WERI-Rb-1 (cell line): ENCODE measurements at regions not wholly inside any gene's neighbourhood (a gene's known extent, or its start where the extent isn't known, plus 50 kb on each side); places are given as distances from the start of the nearest gene placed in this dataset.

Source experiments
- DNase-seq: peaks from one replicate; pipeline ENCODE4 v3.0.0-alpha.2; 2020
- H3K27ac ChIP-seq: fragments of 250-450 bp; sonication (Bioruptor Pico); 2 replicates; pipeline ENCODE4 v1.5.1; 2020; ENCODE audit warnings: mild to moderate bottlenecking, moderate library complexity
- H3K27me3 ChIP-seq: fragments of 250-450 bp; sonication (Bioruptor Pico); 2 replicates; pipeline ENCODE4 v1.5.1; 2021; ENCODE audit warnings: mild to moderate bottlenecking, low read depth, moderate library complexity; ENCODE audit not compliant: insufficient read depth, severe bottlenecking
- H3K36me3 ChIP-seq: fragments of 250-450 bp; sonication (Bioruptor Pico); 2 replicates; pipeline ENCODE4 v1.5.1; 2020; ENCODE audit warnings: mild to moderate bottlenecking, moderate library complexity
- H3K4me3 ChIP-seq: 2 replicates; pipeline ENCODE4 v1.5.1; 2011; ENCODE audit warnings: low read depth, mild to moderate bottlenecking, control low read depth, low read length
- H3K9me3 ChIP-seq: fragments of 250-450 bp; sonication (Bioruptor Pico); 2 replicates; pipeline ENCODE4 v1.5.1; 2021; ENCODE audit warnings: mild to moderate bottlenecking, moderate library complexity; ENCODE audit not compliant: severe bottlenecking
- TF ChIP-seq, protein P1 (sequence below): IDR thresholded peaks from 2 replicates; pipeline ENCODE4 v1.5.1; 2011; ENCODE audit warnings: low read depth, mild to moderate bottlenecking, control low read depth, inconsistent platforms, low read length

DNA sequence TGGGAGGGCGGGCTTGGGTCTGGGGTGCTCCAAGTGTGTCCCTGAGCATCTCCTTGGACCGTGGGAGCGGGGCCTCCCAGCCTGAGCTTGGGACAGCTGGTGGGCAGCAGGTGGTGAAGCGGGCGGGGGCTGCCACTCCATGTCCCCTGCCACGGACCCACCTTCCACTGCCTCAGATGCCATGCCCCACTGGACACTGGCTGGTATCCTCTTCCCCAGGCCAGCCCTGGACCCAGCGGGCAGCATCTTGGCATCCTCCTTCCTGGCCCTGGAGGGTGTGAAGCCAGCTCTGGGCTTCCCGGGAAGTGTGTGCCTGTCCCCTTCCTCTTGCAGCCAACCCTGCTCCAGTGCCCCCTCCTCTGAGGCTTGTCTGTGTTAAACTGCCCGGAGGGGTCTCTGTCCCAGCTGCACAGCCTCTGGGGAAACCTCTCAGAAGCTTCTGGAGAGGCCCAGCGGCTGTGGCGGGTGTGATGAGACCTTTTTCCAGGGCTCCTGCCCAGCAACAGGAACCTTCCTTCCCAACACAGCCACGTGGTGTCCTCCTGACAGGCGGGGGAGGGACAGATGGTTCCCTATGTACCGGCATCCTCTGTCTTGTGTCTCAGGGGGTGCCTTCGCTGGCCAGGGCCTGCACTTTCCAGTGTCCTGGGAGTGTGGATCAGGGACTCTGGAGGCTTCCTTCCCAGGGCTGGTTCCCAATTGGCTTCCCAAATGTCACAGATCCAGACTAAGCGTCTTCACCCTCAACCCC is 81.6 kb upstream of the DISP3 start:
- DNase-seq, result peak; percentile 54
- peaks cover 3% of the 10 kb centered on the region for H3K9me3 ChIP-seq
- H3K27ac ChIP-seq, result peak overlapping the region; percentile 14; the same call in 1 of the 2 replicates
- H3K27me3 ChIP-seq, result no peaks in the 10 kb centered on the region
- no peak overlapping the region for H3K4me3 ChIP-seq
- H3K36me3 ChIP-seq, result no peaks in the 10 kb centered on the region
- TF ChIP-seq, protein P1, sequence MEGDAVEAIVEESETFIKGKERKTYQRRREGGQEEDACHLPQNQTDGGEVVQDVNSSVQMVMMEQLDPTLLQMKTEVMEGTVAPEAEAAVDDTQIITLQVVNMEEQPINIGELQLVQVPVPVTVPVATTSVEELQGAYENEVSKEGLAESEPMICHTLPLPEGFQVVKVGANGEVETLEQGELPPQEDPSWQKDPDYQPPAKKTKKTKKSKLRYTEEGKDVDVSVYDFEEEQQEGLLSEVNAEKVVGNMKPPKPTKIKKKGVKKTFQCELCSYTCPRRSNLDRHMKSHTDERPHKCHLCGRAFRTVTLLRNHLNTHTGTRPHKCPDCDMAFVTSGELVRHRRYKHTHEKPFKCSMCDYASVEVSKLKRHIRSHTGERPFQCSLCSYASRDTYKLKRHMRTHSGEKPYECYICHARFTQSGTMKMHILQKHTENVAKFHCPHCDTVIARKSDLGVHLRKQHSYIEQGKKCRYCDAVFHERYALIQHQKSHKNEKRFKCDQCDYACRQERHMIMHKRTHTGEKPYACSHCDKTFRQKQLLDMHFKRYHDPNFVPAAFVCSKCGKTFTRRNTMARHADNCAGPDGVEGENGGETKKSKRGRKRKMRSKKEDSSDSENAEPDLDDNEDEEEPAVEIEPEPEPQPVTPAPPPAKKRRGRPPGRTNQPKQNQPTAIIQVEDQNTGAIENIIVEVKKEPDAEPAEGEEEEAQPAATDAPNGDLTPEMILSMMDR, result 0 out of 2 replicates have a peak, but pooled peaks have one; percentile 2

DNA sequence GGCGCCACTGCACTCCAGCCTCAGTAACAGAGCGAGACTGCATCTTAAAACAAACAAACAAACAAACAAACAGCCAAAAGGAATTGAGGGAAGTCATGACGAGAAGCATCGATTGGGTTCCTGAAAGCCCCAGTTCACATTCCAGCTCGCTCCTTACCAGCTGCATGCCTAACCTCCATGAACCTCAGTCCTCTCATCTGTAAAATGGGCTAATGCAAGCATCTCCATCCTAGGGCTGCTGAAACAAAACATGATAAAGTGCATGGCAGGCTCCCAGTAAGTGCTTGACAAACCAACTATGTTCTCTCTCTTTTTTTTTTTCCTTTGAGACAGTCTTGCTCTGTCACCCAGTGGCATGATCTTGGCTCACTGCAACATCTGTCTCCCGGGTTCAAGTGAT is 79.7 kb upstream of the DISP3 start:
- Histone ChIP-seq H3K36me3 (no peaks in the 10 kb centered on the region), H3K9me3 (peaks cover 4% of the 10 kb centered on the region), H3K27ac (no peak overlapping the region), H3K4me3 (no peak overlapping the region), H3K27me3 (no peaks in the 10 kb centered on the region)
- DNase-seq, result no peak
- TF ChIP-seq, protein P1, result no peak

DNA sequence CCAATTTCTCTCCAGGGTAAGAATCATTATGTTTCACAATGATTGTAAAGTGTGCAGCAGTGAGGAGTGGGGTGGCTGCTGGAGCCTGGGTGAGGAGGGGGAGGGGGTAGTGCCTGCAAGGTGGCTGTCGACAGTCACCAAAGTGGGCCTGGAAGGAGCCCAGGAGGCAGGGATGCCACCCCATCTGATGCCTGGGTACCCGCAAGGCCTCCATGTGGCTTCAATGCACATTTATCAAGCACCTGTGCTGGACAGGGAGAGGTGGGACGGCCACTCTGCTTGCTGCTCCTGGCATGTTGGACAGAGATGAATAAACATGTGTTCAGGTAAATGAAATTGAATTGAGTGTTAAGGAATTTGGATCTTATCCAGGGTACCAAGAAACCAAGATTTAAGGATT is 78.8 kb upstream of the DISP3 start:
- H3K4me3 ChIP-seq, result no peak overlapping the region
- H3K36me3 ChIP-seq, result no peaks in the 10 kb centered on the region
- no peak overlapping the region for H3K27ac ChIP-seq
- H3K9me3 ChIP-seq, result peaks cover 4% of the 10 kb centered on the region
- no peak for DNase-seq
- no peaks in the 10 kb centered on the region for H3K27me3 ChIP-seq
- TF ChIP-seq, protein P1, result no peak

DNA sequence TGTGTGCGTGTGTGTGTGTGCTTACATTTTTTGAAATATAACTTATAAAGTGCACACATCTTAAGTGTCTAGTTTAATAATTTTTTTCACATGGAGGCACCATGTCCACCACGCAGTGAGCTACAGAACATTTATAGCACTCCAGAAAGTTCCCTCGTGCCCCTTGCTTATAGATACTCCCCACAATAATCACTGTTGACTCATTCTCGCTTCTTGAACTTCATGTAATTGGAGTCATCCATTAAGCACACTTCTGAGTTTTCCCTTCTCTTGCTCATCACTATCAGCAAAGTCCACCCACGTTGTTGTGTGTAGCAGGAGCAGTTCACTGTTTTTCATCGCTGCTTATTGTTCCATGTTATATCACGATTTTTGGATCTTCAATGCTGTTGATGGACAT is 78.4 kb upstream of the DISP3 start:
- TF ChIP-seq, protein P1, result no peak
- Histone ChIP-seq H3K9me3 (peaks cover 4% of the 10 kb centered on the region), H3K36me3 (no peaks in the 10 kb centered on the region), H3K27ac (no peak overlapping the region), H3K4me3 (no peak overlapping the region), H3K27me3 (no peaks in the 10 kb centered on the region)
- DNase-seq, result no peak

DNA sequence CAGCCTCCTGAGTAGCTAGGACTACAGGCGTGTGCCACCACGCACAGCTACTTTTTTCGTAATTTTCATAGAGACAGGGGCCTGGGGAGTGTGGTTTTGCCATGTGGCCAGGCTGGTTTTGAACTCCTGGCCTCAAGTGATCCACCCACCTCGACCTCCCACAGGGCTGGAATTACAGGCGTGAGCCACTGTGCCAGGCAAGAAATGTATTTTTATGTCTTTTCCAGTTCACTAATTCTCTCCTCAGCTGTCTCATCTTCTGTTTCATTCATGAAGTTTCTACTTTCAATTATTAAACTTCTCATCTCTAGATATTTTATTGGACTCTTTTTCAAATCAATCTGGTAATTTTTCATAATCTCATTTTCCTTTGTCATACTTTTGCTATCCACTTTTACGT is 72.1 kb upstream of the DISP3 start:
- H3K27ac ChIP-seq, result no peak overlapping the region

More for the DNA sequence above, 72.1 kb upstream of the DISP3 start:
- Histone ChIP-seq H3K4me3 (no peak overlapping the region), H3K9me3 (peaks cover 6% of the 10 kb centered on the region), H3K36me3 (no peaks in the 10 kb centered on the region), H3K27me3 (no peaks in the 10 kb centered on the region)
- no peak for DNase-seq
- TF ChIP-seq, protein P1, result no peak
